ENCODE measurements at regions not wholly inside any gene's neighbourhood (a gene's known extent, or its start where the extent isn't known, plus 50 kb on each side); places are given as distances from the start of the nearest gene placed in this dataset.
"Not testable (repeated sequence)": the region's sequence is repeated elsewhere in the genome, so short reads cannot be mapped to it uniquely, and the experiment has no call there.

- not testable (repeated sequence) for TF ChIP-seq CTCF, POLR2A (IDR thresholded peaks at IDR 0.05)
Measured at GRCh38 chr17:26981845-26982425, 312.0 kb upstream of the WSB1 start.

Data from right lobe of liver (tissue), 4 donors.